SU-DHL-6 (cell line): ENCODE measurements at regions not wholly inside any gene's neighbourhood (a gene's known extent, or its start where the extent isn't known, plus 50 kb on each side); places are given as distances from the start of the nearest gene placed in this dataset.

Experiments
- H2AFZ ChIP-seq: fragments of 200-600 bp; sonication (generic); 2 replicates; pipeline ENCODE4 v1.6.1; 2014; ENCODE audit warnings: low read depth, mild to moderate bottlenecking, moderate library complexity, mixed read lengths, antibody characterized with exemption, low read length; ENCODE audit not compliant: severe bottlenecking
- H3F3A ChIP-seq: fragments of 200-600 bp; shearing (Covaris generic); 2 replicates; pipeline ENCODE4 v1.6.0; 2016; ENCODE audit warnings: antibody characterized with exemption, mild to moderate bottlenecking; ENCODE audit not compliant: insufficient read depth
- H3K27ac ChIP-seq: fragments of 200-600 bp; sonication (generic); 2 replicates; pipeline ENCODE4 v1.5.1; 2016; ENCODE audit warnings: low read depth, mild to moderate bottlenecking, low read length, moderate library complexity, mixed read lengths
- H3K27me3 ChIP-seq: fragments of 200-600 bp; sonication (generic), shearing (Covaris generic); 2 replicates; pipeline ENCODE4 v1.6.0; 2014; ENCODE audit warnings: mild to moderate bottlenecking, low read length
- H3K36me3 ChIP-seq: fragments of 200-600 bp; sonication (generic); 2 replicates; pipeline ENCODE4 v1.6.1; 2014; ENCODE audit warnings: mild to moderate bottlenecking, low read length, mixed read lengths
- H3K4me2 ChIP-seq: fragments of 300-600, 200-600 bp; shearing (Covaris generic), sonication (generic); 2 replicates; pipeline ENCODE4 v1.6.0; 2014; ENCODE audit warnings: low read length, low read depth, mild to moderate bottlenecking; ENCODE audit not compliant: poor library complexity, severe bottlenecking
- H3K4me3 ChIP-seq: fragments of 200-600 bp; sonication (generic); 2 replicates; pipeline ENCODE4 v1.5.1; 2014; ENCODE audit warnings: antibody characterized with exemption, low read length, mild to moderate bottlenecking, mixed read lengths; ENCODE audit not compliant: insufficient read depth, poor library complexity, severe bottlenecking
- H3K79me2 ChIP-seq: fragments of 200-600 bp; sonication (generic); 2 replicates; pipeline ENCODE4 v1.6.1; 2014; ENCODE audit warnings: mild to moderate bottlenecking, low read length, moderate library complexity; ENCODE audit not compliant: insufficient read depth
- H3K9ac ChIP-seq: fragments of 200-600 bp; sonication (generic); 2 replicates; pipeline ENCODE4 v1.7.0; 2014; ENCODE audit warnings: mild to moderate bottlenecking, low read length
- H3K9me2 ChIP-seq: fragments of 200-600 bp; sonication (generic); replicated peaks from 2 replicates; pipeline ENCODE4 v1.6.1; 2014; ENCODE audit warnings: low read length; ENCODE audit not compliant: insufficient read depth
- H3K9me3 ChIP-seq: fragments of 200-600 bp; sonication (generic); 2 replicates; pipeline ENCODE4 v1.6.1; 2014; ENCODE audit warnings: low read length, mixed read lengths; ENCODE audit not compliant: insufficient read depth
- H4K20me1 ChIP-seq: fragments of 200-600 bp; sonication (generic); 2 replicates; pipeline ENCODE4 v1.6.1; 2014; ENCODE audit warnings: low read depth, mild to moderate bottlenecking, antibody characterized with exemption, low read length, moderate library complexity, mixed read lengths
- CTCF ChIP-seq: fragments of 200-600 bp; sonication (generic); IDR thresholded peaks from one replicate; pipeline ENCODE4 v1.5.1; 2017; ENCODE audit warnings: antibody characterized with exemption, mild to moderate bottlenecking, low read length, moderate library complexity; ENCODE audit not compliant: insufficient read depth, poor library complexity, severe bottlenecking
- EZH2phosphoT487 ChIP-seq: fragments of 200-600 bp; sonication (generic), shearing (Covaris generic); conservative IDR thresholded peaks from 2 replicates; pipeline ENCODE4 v1.6.1; 2018; ENCODE audit warnings: mild to moderate bottlenecking, antibody characterized with exemption, low read length, moderate library complexity, mixed read lengths

GRCh38 chr14:43949400-43949799 lies 557.7 kb downstream of the FSCB start:
- no peaks in the 10 kb centered on the region for H3K79me2 ChIP-seq
- no peaks in the 10 kb centered on the region for H3K9me3 ChIP-seq
- TF ChIP-seq EZH2phosphoT487: no peak
- TF ChIP-seq CTCF: no peak
- no peak overlapping the region for H3K4me2 ChIP-seq
- no peak overlapping the region for H3K27ac ChIP-seq
- peak overlapping the region; percentile 57 for H2AFZ ChIP-seq
- no peaks in the 10 kb centered on the region for H3K9me2 ChIP-seq
- H3K9ac ChIP-seq: no peak overlapping the region
- no peaks in the 10 kb centered on the region for H3K27me3 ChIP-seq
- no peaks in the 10 kb centered on the region for H3K36me3 ChIP-seq
- H3K4me3 ChIP-seq: no peak overlapping the region
- no peaks in the 10 kb centered on the region for H3F3A ChIP-seq
- no peaks in the 10 kb centered on the region for H4K20me1 ChIP-seq

GRCh38 chr14:43939836-43940235 lies 567.2 kb downstream of the FSCB start:
- H3K9me3 ChIP-seq: no peaks in the 10 kb centered on the region
- H3K27me3 ChIP-seq: no peaks in the 10 kb centered on the region
- no peaks in the 10 kb centered on the region for H3K79me2 ChIP-seq
- no peak overlapping the region for H3K9ac ChIP-seq
- H3K4me3 ChIP-seq: no peak overlapping the region
- no peaks in the 10 kb centered on the region for H3K9me2 ChIP-seq
- H3F3A ChIP-seq: no peaks in the 10 kb centered on the region
- H2AFZ ChIP-seq: no peak overlapping the region
- H4K20me1 ChIP-seq: no peaks in the 10 kb centered on the region
- H3K27ac ChIP-seq: no peak overlapping the region
- no peaks in the 10 kb centered on the region for H3K36me3 ChIP-seq
- H3K4me2 ChIP-seq: no peak overlapping the region
- TF ChIP-seq CTCF (no peak), EZH2phosphoT487 (no peak)

GRCh38 chr14:43938588-43939281 lies 568.3 kb downstream of the FSCB start:
- H3K27ac ChIP-seq: no peak overlapping the region
- no peaks in the 10 kb centered on the region for H3K9me2 ChIP-seq
- no peaks in the 10 kb centered on the region for H4K20me1 ChIP-seq
- TF ChIP-seq EZH2phosphoT487 (no peak), CTCF (no peak)
- H3K79me2 ChIP-seq: no peaks in the 10 kb centered on the region
- no peak overlapping the region for H3K4me2 ChIP-seq
- no peaks in the 10 kb centered on the region for H3K36me3 ChIP-seq
- H2AFZ ChIP-seq: no peak overlapping the region
- H3K27me3 ChIP-seq: no peaks in the 10 kb centered on the region
- H3K4me3 ChIP-seq: no peak overlapping the region
- no peak overlapping the region for H3K9ac ChIP-seq
- no peaks in the 10 kb centered on the region for H3F3A ChIP-seq
- no peaks in the 10 kb centered on the region for H3K9me3 ChIP-seq
